NCI-H748 (cell line): ENCODE measurements at regions not wholly inside any gene's neighbourhood (a gene's known extent, or its start where the extent isn't known, plus 50 kb on each side); places are given as distances from the start of the nearest gene placed in this dataset.
"Not testable (repeated sequence)": the region's sequence is repeated elsewhere in the genome, so short reads cannot be mapped to it uniquely, and the experiment has no call there.

Source experiments
- DNase-seq: peaks from one replicate; lab custom pipeline; 2025; ENCODE audit not compliant: unreplicated experiment; lab: John Stamatoyannopoulos, UW

- no peak for DNase-seq
Measured at GRCh38 chr4:108466936-108467902, 153.2 kb upstream of the RPL34 start.

DNA sequence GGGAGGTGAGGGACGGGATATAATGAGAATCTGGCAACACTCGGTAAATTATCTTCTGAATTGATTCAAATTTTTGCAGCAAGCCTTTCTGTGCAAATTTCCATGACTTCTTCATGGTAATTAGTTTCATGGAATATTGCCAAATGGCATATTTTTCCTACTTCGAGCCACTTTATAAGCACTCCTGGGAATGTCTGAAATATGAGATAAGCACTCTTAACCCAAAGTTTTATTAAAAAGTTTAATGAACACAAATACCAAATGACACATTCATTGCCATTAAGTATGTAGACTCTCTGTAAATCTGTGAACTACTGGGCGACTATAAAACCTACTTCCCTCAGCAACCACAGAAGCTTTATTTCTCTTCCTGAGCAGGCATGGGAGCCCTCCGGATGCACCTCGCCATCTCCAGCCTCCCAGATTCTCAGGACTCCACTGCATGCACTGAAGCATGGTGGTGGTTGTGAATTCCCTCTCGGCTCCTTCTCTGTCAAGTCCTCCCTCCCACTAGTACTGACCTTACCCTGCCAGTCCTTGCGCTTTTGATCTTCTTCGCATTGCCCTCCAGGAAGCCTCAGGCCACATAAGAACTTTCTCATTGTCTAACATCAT lies 154.4 kb upstream of the RPL34 start:
- DNase-seq = no peak

DNA sequence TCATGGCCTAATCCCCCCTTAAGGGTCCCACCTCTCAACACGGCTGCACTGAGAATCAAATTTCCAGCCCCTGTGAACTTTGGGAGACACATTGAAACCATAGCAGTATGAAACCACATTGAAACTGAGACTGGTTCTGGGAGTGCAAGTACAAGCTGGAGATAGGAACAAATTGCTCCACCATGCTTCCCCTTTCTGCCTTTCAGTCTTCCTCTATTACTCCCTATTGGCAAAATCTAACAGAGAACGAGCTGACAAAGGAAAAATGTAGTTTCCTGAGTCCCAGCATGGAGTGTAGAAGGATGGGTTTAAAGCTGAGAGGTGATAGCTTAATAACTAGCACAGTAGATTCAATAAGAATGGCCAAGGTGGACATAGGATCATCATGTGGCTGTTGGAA lies 161.7 kb upstream of the RPL34 start:
- DNase-seq = no peak

DNA sequence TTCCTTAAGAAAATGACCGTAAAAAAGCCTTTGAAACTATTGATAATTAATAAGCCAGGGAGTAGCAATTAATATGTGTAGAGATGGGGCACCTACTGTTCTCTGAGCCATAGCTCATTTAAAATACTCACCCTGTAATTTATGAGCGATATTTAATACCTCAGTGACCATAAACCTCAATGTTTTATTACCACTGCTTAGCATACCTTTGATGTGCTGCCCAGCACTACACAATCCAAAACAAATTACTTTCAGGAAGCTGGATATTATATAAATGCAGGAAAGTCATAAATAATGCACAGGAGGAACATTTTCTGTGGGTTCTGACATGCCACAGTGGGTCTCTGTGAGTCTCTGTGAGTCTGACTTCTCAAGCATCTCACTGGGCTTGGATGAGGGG lies 166.1 kb upstream of the RPL34 start:
- DNase-seq = no peak

DNA sequence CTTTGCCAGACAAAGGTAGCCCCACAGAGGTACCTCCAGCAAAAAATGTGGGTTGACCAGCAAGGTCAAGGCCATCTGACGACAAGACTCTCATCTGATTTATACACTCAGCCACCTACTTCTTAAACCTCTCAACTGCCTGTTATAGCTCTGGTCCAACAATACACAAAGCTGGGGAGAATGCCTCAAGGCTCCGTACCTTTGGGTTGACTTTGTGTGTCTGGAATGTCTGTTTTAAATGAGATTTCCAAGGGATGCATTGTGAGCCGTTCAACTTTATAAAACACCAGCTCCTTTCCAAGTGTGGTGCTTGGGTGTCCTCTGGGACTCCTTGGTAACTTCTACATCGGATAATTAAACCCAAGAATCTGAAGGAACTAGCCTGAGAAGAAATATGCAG lies 167.0 kb upstream of the RPL34 start:
- no peak for DNase-seq

GRCh38 chr4:108450236-108450898 lies 170.0 kb upstream of the RPL34 start:
- DNase-seq = no peak

- no peak for DNase-seq
Measured at GRCh38 chr4:108449129-108449528, 171.2 kb upstream of the RPL34 start.

DNA sequence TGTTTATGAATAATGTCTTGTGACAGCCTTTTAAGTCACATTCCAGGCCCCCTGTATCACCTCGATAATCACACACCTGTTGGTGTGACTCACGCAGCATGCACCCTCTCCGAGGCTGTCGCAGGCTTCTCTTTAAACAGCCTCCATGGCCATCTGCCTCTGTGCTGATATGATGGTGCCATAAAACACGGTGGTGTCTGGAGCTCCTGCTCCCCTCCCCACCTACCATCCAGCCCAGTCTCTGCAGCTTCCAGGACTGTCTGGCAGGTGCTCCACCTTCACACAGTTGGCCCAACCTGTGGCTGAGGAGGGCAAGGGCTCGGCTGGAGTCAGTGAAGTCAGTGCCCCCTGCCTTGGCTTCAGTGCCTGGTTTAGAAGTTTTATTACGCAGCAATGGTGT lies 173.8 kb upstream of the RPL34 start:
- DNase-seq = no peak

GRCh38 chr4:108445716-108446115 lies 174.7 kb upstream of the RPL34 start:
- no peak for DNase-seq

DNA sequence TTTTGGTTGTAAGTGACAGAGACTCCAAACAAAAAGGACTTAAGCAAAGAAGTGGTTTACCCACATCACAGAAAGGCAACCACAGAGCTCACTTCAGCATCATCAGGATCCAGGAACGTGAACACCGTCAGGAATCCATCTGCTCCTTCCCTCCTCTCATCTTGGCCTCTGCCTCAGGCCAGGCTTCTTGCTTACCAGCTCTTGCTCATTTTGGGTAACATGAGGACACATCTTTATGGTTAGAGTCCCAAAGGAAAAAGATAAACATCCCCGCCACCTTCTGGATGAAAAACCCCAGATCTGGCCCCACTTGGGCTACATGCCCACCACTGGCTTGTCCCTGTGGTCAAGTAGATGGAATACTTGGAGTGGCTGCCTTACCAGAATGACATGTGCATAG lies 176.8 kb upstream of the RPL34 start:
- no peak for DNase-seq

DNA sequence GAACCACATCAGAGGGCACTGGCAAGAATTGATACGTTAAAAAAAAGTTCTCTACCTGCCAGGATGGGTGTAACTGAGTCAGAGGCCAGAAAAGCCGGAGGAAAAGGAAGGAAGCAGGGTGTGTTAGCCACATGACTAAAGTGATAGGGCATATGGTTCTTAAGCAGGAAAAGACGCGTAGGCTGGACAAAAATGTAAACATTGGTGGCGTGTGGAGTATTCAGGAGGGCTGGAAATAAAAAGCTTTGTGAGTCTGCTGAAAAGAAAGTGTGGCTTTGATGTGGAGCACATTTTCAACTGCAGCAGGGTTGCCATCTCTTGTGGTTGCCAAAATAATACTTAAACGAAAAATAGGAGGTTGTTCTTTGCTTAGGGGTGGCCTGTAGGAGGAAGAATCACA lies 186.5 kb upstream of the RPL34 start:
- DNase-seq = no peak

DNA sequence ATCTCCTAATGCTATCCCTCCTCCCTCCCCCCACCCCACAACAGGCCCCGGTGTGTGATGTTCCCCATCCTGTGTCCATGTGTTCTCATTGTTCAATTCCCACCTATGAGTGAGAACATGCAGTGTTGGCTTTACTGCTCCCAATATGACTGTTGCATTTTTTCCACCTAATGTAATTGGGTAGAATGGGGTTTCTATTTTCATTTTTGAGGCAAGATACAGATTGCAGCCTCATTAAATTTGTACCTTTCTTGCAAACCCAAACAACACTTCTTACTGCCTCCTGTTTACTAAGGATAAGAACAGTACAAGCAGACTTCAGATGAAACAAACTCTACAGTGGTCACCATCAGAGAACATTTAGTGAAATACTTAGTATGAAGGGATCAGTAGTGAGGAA lies 187.0 kb upstream of the RPL34 start:
- DNase-seq = not testable (repeated sequence)

DNA sequence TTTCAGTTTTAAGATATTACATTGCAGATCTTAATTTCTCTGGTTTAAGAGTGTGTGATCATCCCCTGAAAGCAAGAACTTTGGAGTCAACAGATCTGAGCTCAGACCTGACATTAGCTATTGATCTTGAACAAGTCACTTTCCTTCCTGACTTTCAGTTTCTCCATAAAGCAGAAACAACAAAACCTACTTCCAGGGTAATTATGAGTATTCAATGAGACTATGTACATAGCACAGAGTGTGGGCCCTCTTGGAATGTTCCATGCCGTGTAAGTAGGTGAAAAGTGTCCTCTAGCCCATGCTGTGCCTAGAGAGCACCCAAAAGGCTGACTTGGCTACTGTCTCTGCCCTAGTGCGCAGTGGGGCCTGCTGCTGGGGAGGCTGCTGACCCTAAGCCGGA lies 188.0 kb upstream of the RPL34 start:
- no peak for DNase-seq

GRCh38 chr4:108431986-108432385 lies 188.4 kb upstream of the RPL34 start:
- no peak for DNase-seq

DNA sequence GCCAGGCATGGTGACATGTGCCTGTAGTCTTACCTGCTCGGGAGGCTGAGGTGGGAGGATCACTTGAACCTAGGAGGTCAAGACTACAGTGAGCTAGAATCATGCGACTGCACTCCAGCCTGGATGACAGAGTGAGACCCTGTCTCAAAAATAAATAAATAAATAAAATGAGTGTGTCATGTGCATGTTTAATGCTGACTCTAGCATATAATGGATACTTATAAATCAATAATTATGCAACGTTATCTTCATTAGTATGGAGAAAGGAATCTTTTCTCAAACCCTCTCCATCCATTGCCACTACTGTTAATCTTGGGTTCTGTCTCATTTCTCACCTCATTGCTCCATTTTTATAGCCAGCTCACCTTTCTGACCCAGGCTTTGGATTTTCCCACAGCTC lies 189.5 kb upstream of the RPL34 start:
- no peak for DNase-seq

GRCh38 chr4:108429662-108430061 lies 190.7 kb upstream of the RPL34 start:
- no peak for DNase-seq

- no peak for DNase-seq
Measured at GRCh38 chr4:108428923-108429322, 191.5 kb upstream of the RPL34 start.

- no peak for DNase-seq
Measured at GRCh38 chr4:108427946-108428485, 192.4 kb upstream of the RPL34 start.

DNA sequence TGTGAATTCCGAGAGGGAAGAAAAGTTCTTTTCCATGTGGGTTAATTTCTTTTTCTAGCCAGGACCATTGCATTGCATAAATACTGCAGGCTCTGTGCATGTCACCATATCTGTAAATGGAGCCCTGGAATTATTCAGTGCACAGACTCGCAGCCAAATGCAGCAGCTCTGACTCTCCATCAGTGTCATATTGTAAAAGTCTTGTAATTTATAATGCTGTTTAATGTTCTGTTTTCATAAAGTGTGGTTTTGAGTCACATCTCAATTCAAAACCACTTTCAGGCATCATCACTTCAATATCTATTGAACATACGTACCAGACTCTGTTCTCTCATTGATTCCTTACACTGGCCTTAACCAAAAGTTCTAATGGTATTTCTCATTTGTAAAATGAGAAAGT lies 193.9 kb upstream of the RPL34 start:
- no peak for DNase-seq

DNA sequence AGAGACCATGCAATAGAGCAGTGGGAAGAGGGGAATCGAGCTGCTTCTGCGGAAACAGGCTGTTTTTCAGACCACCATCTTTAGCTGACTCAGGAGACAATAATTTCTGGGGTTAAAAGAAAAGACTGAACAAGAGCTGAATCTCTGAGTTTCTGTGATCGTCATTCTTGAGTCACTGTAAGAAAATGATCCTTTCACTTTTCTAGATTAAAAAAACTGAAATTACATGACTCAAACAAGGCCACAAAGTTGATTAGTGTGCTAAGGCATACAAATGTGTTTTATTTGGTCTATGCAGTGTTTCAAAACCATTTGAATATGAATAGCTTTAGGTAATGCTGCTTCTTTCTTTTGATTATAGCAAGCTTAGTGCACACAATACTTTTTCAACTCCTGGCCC lies 194.4 kb upstream of the RPL34 start:
- DNase-seq = no peak

DNA sequence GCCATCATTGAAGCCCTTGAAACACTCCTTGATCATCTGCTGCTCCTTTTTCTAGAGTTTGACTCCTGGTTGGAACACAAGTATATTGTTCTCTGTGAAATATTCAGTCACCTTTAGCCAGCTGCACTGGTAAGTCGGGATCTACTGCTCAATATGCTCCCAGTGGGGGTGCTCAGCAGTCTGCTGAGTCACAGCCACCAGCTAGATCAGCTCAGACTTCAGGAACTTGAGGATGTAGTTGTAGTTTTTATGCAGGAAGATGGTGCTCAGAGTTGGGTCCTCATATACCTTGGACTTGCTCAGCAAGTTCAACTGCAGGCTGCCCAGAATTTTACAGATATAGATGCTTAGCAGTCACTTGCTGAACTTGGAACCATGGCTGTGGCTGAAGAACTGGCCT lies 202.5 kb upstream of the RPL34 start:
- DNase-seq = no peak

DNA sequence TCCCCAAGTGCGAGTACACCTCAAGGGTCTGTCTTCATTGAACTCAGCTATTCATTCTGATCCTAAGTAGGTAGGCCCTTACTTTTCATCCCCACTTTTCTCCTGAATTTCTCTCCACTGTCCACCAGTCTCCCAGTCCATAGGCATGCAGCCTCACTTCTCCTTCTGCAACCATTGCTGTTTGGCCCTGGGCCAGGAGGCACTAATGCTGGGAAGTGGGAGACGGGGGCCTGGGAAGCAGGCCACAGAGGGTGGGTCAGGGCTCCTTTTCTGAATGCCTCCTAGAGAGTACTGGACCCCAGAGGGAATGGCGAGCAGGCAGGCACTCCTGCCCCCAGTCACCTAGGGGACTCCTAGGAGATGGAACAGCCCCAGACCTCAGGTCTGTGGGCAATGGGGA lies 203.5 kb upstream of the RPL34 start:
- DNase-seq = no peak
